DOHH2 (cell line): ENCODE measurements at regions not wholly inside any gene's neighbourhood (a gene's known extent, or its start where the extent isn't known, plus 50 kb on each side); places are given as distances from the start of the nearest gene placed in this dataset.

Experiments used
- H3F3A ChIP-seq: fragments of 200-600 bp; sonication (generic), shearing (Covaris generic); 2 replicates; pipeline ENCODE4 v1.6.0; 2016; ENCODE audit warnings: antibody characterized with exemption, mild to moderate bottlenecking; ENCODE audit not compliant: control insufficient read depth, insufficient read depth
- H3K27ac ChIP-seq: fragments of 200-600 bp; sonication (generic); 2 replicates; pipeline ENCODE4 v1.5.1; 2014; ENCODE audit warnings: low read depth, mild to moderate bottlenecking, low read length, moderate library complexity
- H3K27me3 ChIP-seq: fragments of 200-600 bp; sonication (generic); 2 replicates; pipeline ENCODE4 v1.6.1; 2014; ENCODE audit warnings: mild to moderate bottlenecking, low read length, mixed read lengths; ENCODE audit not compliant: control insufficient read depth
- H3K36me3 ChIP-seq: fragments of 200-600 bp; sonication (generic); 2 replicates; pipeline ENCODE4 v1.6.1; 2014; ENCODE audit warnings: mild to moderate bottlenecking, low read length, moderate library complexity, mixed read lengths; ENCODE audit not compliant: control insufficient read depth
- H3K4me1 ChIP-seq: fragments of 200-600 bp; sonication (generic); 2 replicates; pipeline ENCODE4 v1.6.1; 2014; ENCODE audit warnings: mild to moderate bottlenecking, low read length, mixed read lengths; ENCODE audit not compliant: control insufficient read depth
- H3K4me2 ChIP-seq: fragments of 200-600 bp; sonication (generic); 2 replicates; pipeline ENCODE4 v1.6.0; 2014; ENCODE audit warnings: mild to moderate bottlenecking, low read length, moderate library complexity
- H3K4me3 ChIP-seq: fragments of 200-600 bp; sonication (generic); 2 replicates; pipeline ENCODE4 v1.5.1; 2014; ENCODE audit warnings: mild to moderate bottlenecking, low read length, mixed read lengths
- H3K79me2 ChIP-seq: fragments of 200-600 bp; sonication (generic); 2 replicates; pipeline ENCODE4 v1.6.1; 2014; ENCODE audit warnings: mild to moderate bottlenecking, low read length, mixed read lengths; ENCODE audit not compliant: control insufficient read depth
- H3K9me2 ChIP-seq: fragments of 200-600 bp; sonication (generic); replicated peaks from 2 replicates; pipeline ENCODE4 v1.6.1; 2014; ENCODE audit warnings: mild to moderate bottlenecking, low read length, mixed read lengths; ENCODE audit not compliant: control insufficient read depth
- H3K9me3 ChIP-seq: fragments of 200-600 bp; sonication (generic); 2 replicates; pipeline ENCODE4 v1.6.1; 2014; ENCODE audit warnings: antibody characterized with exemption, low read length, mixed read lengths; ENCODE audit not compliant: control insufficient read depth, insufficient read depth
- H4K20me1 ChIP-seq: fragments of 200-600 bp; sonication (generic); 2 replicates; pipeline ENCODE4 v1.6.0; 2014; ENCODE audit warnings: low read depth, mild to moderate bottlenecking, antibody characterized with exemption, low read length, moderate library complexity; ENCODE audit not compliant: control insufficient read depth, insufficient read depth
- EZH2phosphoT487 ChIP-seq: fragments of 200-600 bp; sonication (generic); IDR thresholded peaks from 2 replicates; pipeline ENCODE4 v1.6.1; 2017; ENCODE audit warnings: borderline replicate concordance, mild to moderate bottlenecking, antibody characterized with exemption, low read length, moderate library complexity, mixed read lengths
- TF ChIP-seq, protein P1 (sequence below): fragments of 200-600 bp; sonication (generic); IDR thresholded peaks from one replicate; pipeline ENCODE4 v1.5.1; 2014; ENCODE audit warnings: antibody characterized with exemption, mild to moderate bottlenecking, low read depth, low read length; ENCODE audit not compliant: poor library complexity, severe bottlenecking

GRCh38 chr12:25377469-25378177, 126.9 kb upstream of the KRAS start:
- peaks cover 20% of the 10 kb centered on the region for H3K27me3 ChIP-seq
- no peak overlapping the region for H3K4me2 ChIP-seq
- H3K9me3 ChIP-seq = no peaks in the 10 kb centered on the region
- no peaks in the 10 kb centered on the region for H3F3A ChIP-seq
- H3K4me3 ChIP-seq = no peak overlapping the region
- TF ChIP-seq, protein P1, sequence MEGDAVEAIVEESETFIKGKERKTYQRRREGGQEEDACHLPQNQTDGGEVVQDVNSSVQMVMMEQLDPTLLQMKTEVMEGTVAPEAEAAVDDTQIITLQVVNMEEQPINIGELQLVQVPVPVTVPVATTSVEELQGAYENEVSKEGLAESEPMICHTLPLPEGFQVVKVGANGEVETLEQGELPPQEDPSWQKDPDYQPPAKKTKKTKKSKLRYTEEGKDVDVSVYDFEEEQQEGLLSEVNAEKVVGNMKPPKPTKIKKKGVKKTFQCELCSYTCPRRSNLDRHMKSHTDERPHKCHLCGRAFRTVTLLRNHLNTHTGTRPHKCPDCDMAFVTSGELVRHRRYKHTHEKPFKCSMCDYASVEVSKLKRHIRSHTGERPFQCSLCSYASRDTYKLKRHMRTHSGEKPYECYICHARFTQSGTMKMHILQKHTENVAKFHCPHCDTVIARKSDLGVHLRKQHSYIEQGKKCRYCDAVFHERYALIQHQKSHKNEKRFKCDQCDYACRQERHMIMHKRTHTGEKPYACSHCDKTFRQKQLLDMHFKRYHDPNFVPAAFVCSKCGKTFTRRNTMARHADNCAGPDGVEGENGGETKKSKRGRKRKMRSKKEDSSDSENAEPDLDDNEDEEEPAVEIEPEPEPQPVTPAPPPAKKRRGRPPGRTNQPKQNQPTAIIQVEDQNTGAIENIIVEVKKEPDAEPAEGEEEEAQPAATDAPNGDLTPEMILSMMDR = no peak
- no peaks in the 10 kb centered on the region for H3K79me2 ChIP-seq
- no peaks in the 10 kb centered on the region for H3K9me2 ChIP-seq
- no peaks in the 10 kb centered on the region for H3K4me1 ChIP-seq
- no peaks in the 10 kb centered on the region for H3K36me3 ChIP-seq
- H4K20me1 ChIP-seq = no peaks in the 10 kb centered on the region
- H3K27ac ChIP-seq = no peak overlapping the region

DNA sequence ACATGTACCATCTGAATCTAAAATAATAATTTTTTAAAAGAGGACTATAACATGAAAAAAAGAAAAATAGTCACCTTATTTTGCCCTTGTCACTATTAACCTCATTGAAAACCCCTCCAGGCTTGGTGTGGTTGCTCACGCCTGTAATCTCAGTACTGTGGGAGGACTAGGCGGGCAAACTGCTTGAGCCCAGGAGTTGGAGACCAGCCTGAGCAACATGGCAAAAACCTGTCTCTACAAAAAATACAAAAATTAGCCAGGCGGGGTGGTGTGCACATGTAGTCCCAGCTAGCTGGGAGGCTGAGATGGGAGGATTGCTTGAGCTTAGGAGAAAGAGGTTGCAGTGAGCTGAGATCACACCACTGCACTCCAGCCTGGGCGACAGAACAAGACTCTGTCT, 126.3 kb upstream of the KRAS start:
- no peak for TF ChIP-seq EZH2phosphoT487
- TF ChIP-seq, protein P1 = no peak
- Histone ChIP-seq H3K36me3 (no peaks in the 10 kb centered on the region), H4K20me1 (no peaks in the 10 kb centered on the region), H3F3A (no peaks in the 10 kb centered on the region), H3K4me1 (no peaks in the 10 kb centered on the region), H3K4me3 (no peak overlapping the region), H3K4me2 (no peak overlapping the region), H3K9me2 (no peaks in the 10 kb centered on the region), H3K79me2 (no peaks in the 10 kb centered on the region), H3K27ac (no peak overlapping the region), H3K27me3 (peaks cover 15% of the 10 kb centered on the region), H3K9me3 (no peaks in the 10 kb centered on the region)

DNA sequence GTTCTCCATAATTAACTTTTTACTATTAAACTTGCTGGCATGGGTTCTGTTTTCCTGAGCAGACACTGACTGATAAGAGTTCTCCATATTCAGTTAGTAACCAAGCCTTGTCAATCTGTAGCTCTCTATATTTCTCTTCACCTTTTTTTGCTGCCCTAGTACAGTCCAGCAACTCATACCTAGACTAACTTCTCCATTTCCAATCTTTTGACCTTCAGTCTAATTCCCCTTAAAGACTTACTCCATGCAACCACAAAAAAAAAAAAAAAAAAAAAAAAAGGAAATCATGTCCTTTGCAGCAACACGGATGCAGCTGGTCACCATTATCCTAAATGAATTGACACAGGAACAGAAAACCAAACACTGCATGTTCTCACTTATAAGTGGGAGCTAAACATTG, 125.7 kb upstream of the KRAS start:
- Histone ChIP-seq H3K4me1 (no peaks in the 10 kb centered on the region), H3K9me3 (no peaks in the 10 kb centered on the region), H3K9me2 (no peaks in the 10 kb centered on the region), H3K27ac (no peak overlapping the region), H3K27me3 (peaks cover 15% of the 10 kb centered on the region), H3K4me2 (no peak overlapping the region), H3K4me3 (no peak overlapping the region), H3K79me2 (no peaks in the 10 kb centered on the region), H4K20me1 (no peaks in the 10 kb centered on the region), H3F3A (no peaks in the 10 kb centered on the region), H3K36me3 (no peaks in the 10 kb centered on the region)
- TF ChIP-seq, protein P1 = no peak
- TF ChIP-seq EZH2phosphoT487 = no peak
